BJ (cell line): ENCODE measurements at regions not wholly inside any gene's neighbourhood (a gene's known extent, or its start where the extent isn't known, plus 50 kb on each side); places are given as distances from the start of the nearest gene placed in this dataset.
"Not testable (repeated sequence)": the region's sequence is repeated elsewhere in the genome, so short reads cannot be mapped to it uniquely, and the experiment has no call there.

Experiments used
- CTCF ChIA-PET: fragments of 350-600 bp; formaldehyde crosslinking; extraction: SDS; loops from one replicate; lab custom pipeline; 2021; ENCODE audit warnings: antibody characterized with exemption, inconsistent platforms; lab: Yijun Ruan, JAX
- POLR2A ChIA-PET: fragments of 300-600 bp; sonication (Branson Sonifier 250); formaldehyde crosslinking; extraction: SDS; loops from one replicate; lab custom pipeline; 2021; ENCODE audit warnings: antibody characterized with exemption; lab: Charles Lee
- DNase-seq: peaks from one replicate; pipeline ENCODE4 v3.0.0-alpha.2; 2011; ENCODE audit warnings: low read depth
- H3K27me3 ChIP-seq: 2 replicates; pipeline ENCODE4 v1.6.0; 2011; ENCODE audit warnings: low read length; ENCODE audit not compliant: control insufficient read depth, insufficient read depth
- H3K36me3 ChIP-seq: 2 replicates; pipeline ENCODE4 v1.5.1; 2011; ENCODE audit warnings: low read length; ENCODE audit not compliant: control insufficient read depth, insufficient read depth
- H3K4me3 ChIP-seq: 2 replicates; pipeline ENCODE4 v1.5.1; 2011; ENCODE audit warnings: low read depth, mild to moderate bottlenecking, control low read depth, low read length
- CTCF ChIP-seq: IDR thresholded peaks from 2 replicates; pipeline ENCODE4 v1.5.1; 2011; ENCODE audit warnings: low read depth, mild to moderate bottlenecking, control low read depth, inconsistent platforms, low read length, moderate library complexity; ENCODE audit not compliant: insufficient read depth

- H3K36me3 ChIP-seq: no peaks in the 10 kb centered on the region
- no peaks in the 10 kb centered on the region for H3K27me3 ChIP-seq
- H3K4me3 ChIP-seq: no peak overlapping the region
- ChIA-PET CTCF (no interaction called here), POLR2A (no interaction called here)
- no peak for DNase-seq
- TF ChIP-seq CTCF: no peak
Measured at GRCh38 chr2:34159901-34160300, 560.8 kb upstream of the FAM98A start.

- ChIA-PET CTCF (no interaction called here), POLR2A (no interaction called here)
- Histone ChIP-seq H3K4me3 (no peak overlapping the region), H3K36me3 (no peaks in the 10 kb centered on the region), H3K27me3 (no peaks in the 10 kb centered on the region)
- no peak for TF ChIP-seq CTCF
- DNase-seq: no peak
Measured at GRCh38 chr2:34153484-34153883, 554.4 kb upstream of the FAM98A start.

GRCh38 chr2:34147780-34148179 is 548.7 kb upstream of the FAM98A start:
- Histone ChIP-seq H3K4me3 (no peak overlapping the region), H3K36me3 (no peaks in the 10 kb centered on the region), H3K27me3 (no peaks in the 10 kb centered on the region)
- TF ChIP-seq CTCF: no peak
- CTCF ChIA-PET: interaction anchor here (0.6 kb wide), 1 partner anchor 1285 kb away, joined by 3 read pairs; no protein-coding TSS in a partner anchor
- POLR2A ChIA-PET: no interaction called here
- no peak for DNase-seq

GRCh38 chr2:34143149-34143548 is 544.0 kb upstream of the FAM98A start:
- Histone ChIP-seq H3K27me3 (no peaks in the 10 kb centered on the region), H3K4me3 (no peak overlapping the region), H3K36me3 (no peaks in the 10 kb centered on the region)
- TF ChIP-seq CTCF: no peak
- CTCF ChIA-PET: no interaction called here
- POLR2A ChIA-PET: no interaction called here
- DNase-seq: no peak

- DNase-seq, CTCF ChIA-PET, H3K36me3 ChIP-seq, H3K4me3 ChIP-seq, POLR2A ChIA-PET, H3K27me3 ChIP-seq: not testable (repeated sequence)
Measured at GRCh38 chr2:34142531-34143008, 543.5 kb upstream of the FAM98A start.

GRCh38 chr2:34133065-34133464 is 534.0 kb upstream of the FAM98A start:
- CTCF ChIA-PET, H3K36me3 ChIP-seq, H3K27me3 ChIP-seq, DNase-seq, POLR2A ChIA-PET, H3K4me3 ChIP-seq: not testable (repeated sequence)
